Neural cell (in vitro differentiated cells): ENCODE measurements at regions not wholly inside any gene's neighbourhood (a gene's known extent, or its start where the extent isn't known, plus 50 kb on each side); places are given as distances from the start of the nearest gene placed in this dataset.

ENCODE experiments used
- H2AFZ ChIP-seq: fragments of 200-600, 300-800 bp; sonication (generic), shearing (Covaris generic); 2 replicates; pipeline ENCODE4 v1.6.0; 2014; ENCODE audit warnings: low read depth, mild to moderate bottlenecking, antibody characterized with exemption, low read length, moderate library complexity
- H3F3A ChIP-seq: fragments of 200-600 bp; shearing (Covaris generic); 2 replicates; pipeline ENCODE4 v1.6.1; 2016; ENCODE audit warnings: mild to moderate bottlenecking, moderate library complexity, mixed read lengths, antibody characterized with exemption, low read length; ENCODE audit not compliant: insufficient read depth, poor library complexity, severe bottlenecking
- H3K27ac ChIP-seq: fragments of 200-600, 300-800 bp; sonication (generic), shearing (Covaris generic); 2 replicates; pipeline ENCODE4 v1.5.1; 2014; ENCODE audit warnings: mild to moderate bottlenecking, low read length, moderate library complexity
- H3K27me3 ChIP-seq: fragments of 300-800, 200-600 bp; sonication (generic), shearing (Covaris generic); 2 replicates; pipeline ENCODE4 v1.6.0; 2014; ENCODE audit warnings: mild to moderate bottlenecking, low read depth, low read length, moderate library complexity; ENCODE audit not compliant: insufficient read depth
- H3K36me3 ChIP-seq: fragments of 300-800, 200-600 bp; sonication (generic), shearing (Covaris generic); 2 replicates; pipeline ENCODE4 v1.5.1; 2014; ENCODE audit warnings: mild to moderate bottlenecking, antibody characterized with exemption, low read length, moderate library complexity; ENCODE audit not compliant: insufficient read depth
- H3K4me2 ChIP-seq: fragments of 300-800, 200-600 bp; sonication (generic), shearing (Covaris generic); 2 replicates; pipeline ENCODE4 v1.6.0; 2014; ENCODE audit warnings: mild to moderate bottlenecking, low read length
- H3K4me3 ChIP-seq: fragments of 300-800, 200-600 bp; sonication (generic), shearing (Covaris generic); 2 replicates; pipeline ENCODE4 v1.5.1; 2014; ENCODE audit warnings: mild to moderate bottlenecking, low read length, moderate library complexity
- H3K79me2 ChIP-seq: fragments of 200-600 bp; shearing (Covaris generic); replicated peaks from 2 replicates; pipeline ENCODE4 v1.6.0; 2014; ENCODE audit warnings: mild to moderate bottlenecking, low read length, moderate library complexity; ENCODE audit not compliant: insufficient read depth
- H3K9ac ChIP-seq: fragments of 300-800, 200-600 bp; sonication (generic), shearing (Covaris generic); 2 replicates; pipeline ENCODE4 v1.6.1; 2016; ENCODE audit warnings: mild to moderate bottlenecking, low read length, mixed read lengths
- H3K9me2 ChIP-seq: fragments of 200-600 bp; shearing (Covaris generic); 2 replicates; pipeline ENCODE4 v1.6.1; 2016; ENCODE audit warnings: mild to moderate bottlenecking, low read length, mixed read lengths; ENCODE audit not compliant: insufficient read depth
- H3K9me3 ChIP-seq: fragments of 200-600, 300-800 bp; sonication (generic), shearing (Covaris generic); 2 replicates; pipeline ENCODE4 v1.6.1; 2016; ENCODE audit warnings: mild to moderate bottlenecking, mixed run types, low read length, moderate library complexity, mixed read lengths
- H4K20me1 ChIP-seq: fragments of 200-600 bp; shearing (Covaris generic); 2 replicates; pipeline ENCODE4 v1.6.1; 2016; ENCODE audit warnings: mild to moderate bottlenecking, mixed run types; ENCODE audit not compliant: insufficient read depth
- EP300 ChIP-seq: fragments of 450-650 bp; conservative IDR thresholded peaks from 2 replicates; pipeline ENCODE4 v1.6.1; 2014; ENCODE audit warnings: antibody characterized with exemption, mild to moderate bottlenecking, moderate library complexity; ENCODE audit not compliant: poor library complexity, severe bottlenecking
- EZH2 ChIP-seq: fragments of 200-600, 300-800 bp; shearing (Covaris generic), sonication (generic); IDR thresholded peaks from 2 replicates; pipeline ENCODE4 v1.6.1; 2014; ENCODE audit warnings: antibody characterized with exemption, low read length, borderline replicate concordance, mild to moderate bottlenecking; ENCODE audit not compliant: insufficient read depth, poor library complexity, severe bottlenecking
- MXI1 ChIP-seq: fragments of 450-650 bp; conservative IDR thresholded peaks from 2 replicates; pipeline ENCODE4 v1.6.1; 2014; ENCODE audit warnings: antibody characterized with exemption, mild to moderate bottlenecking; ENCODE audit not compliant: poor library complexity, severe bottlenecking
- POLR2AphosphoS5 ChIP-seq: IDR thresholded peaks from 2 replicates; pipeline ENCODE4 v1.6.1; 2012
- RAD21 ChIP-seq: fragments of 450-650 bp; conservative IDR thresholded peaks from 2 replicates; pipeline ENCODE4 v1.6.1; 2014; ENCODE audit warnings: antibody characterized with exemption, mild to moderate bottlenecking, moderate library complexity
- REST ChIP-seq: IDR thresholded peaks from 2 replicates; pipeline ENCODE4 v1.6.1; 2012; ENCODE audit warnings: borderline replicate concordance
- SMC3 ChIP-seq: fragments of 450-650 bp; conservative IDR thresholded peaks from 2 replicates; pipeline ENCODE4 v1.6.1; 2014; ENCODE audit warnings: antibody characterized with exemption, mild to moderate bottlenecking, moderate library complexity; ENCODE audit not compliant: poor library complexity
- TAF1 ChIP-seq: IDR thresholded peaks from 2 replicates; pipeline ENCODE4 v1.6.1; 2012; ENCODE audit warnings: low read depth
- TF ChIP-seq, protein P1 (sequence below): fragments of 450-650 bp; IDR thresholded peaks from 2 replicates; pipeline ENCODE4 v1.5.1; 2014; ENCODE audit warnings: antibody characterized with exemption, mild to moderate bottlenecking, moderate library complexity; ENCODE audit not compliant: poor library complexity, severe bottlenecking

DNA sequence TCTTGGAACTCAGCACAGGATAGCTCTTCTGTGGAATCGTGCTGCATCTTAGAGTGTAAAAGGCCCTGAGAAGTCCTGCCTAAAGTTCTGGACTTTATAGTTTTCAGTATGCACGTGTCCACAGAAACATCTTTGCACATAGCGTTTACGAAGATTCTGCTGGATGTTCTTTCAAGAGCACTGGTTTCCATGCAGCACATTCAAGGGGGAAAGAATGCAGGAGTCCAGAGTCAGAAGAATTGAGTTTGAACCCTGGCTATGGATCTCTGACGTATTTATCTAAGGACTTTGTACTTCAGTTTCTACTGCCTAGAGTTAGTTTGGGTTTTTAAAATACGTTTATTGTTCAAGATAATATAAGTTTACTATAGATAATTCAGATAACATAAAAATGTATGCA, 282.8 kb upstream of the ZMIZ1 start:
- H3K79me2 ChIP-seq = no peaks in the 10 kb centered on the region
- H3K9me2 ChIP-seq = no peaks in the 10 kb centered on the region
- no peak overlapping the region for H3K9ac ChIP-seq
- H3K4me2 ChIP-seq = no peak overlapping the region
- no peak for TF ChIP-seq TAF1
- TF ChIP-seq EP300 = no peak
- TF ChIP-seq REST = no peak
- TF ChIP-seq, protein P1, sequence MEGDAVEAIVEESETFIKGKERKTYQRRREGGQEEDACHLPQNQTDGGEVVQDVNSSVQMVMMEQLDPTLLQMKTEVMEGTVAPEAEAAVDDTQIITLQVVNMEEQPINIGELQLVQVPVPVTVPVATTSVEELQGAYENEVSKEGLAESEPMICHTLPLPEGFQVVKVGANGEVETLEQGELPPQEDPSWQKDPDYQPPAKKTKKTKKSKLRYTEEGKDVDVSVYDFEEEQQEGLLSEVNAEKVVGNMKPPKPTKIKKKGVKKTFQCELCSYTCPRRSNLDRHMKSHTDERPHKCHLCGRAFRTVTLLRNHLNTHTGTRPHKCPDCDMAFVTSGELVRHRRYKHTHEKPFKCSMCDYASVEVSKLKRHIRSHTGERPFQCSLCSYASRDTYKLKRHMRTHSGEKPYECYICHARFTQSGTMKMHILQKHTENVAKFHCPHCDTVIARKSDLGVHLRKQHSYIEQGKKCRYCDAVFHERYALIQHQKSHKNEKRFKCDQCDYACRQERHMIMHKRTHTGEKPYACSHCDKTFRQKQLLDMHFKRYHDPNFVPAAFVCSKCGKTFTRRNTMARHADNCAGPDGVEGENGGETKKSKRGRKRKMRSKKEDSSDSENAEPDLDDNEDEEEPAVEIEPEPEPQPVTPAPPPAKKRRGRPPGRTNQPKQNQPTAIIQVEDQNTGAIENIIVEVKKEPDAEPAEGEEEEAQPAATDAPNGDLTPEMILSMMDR = no peak
- TF ChIP-seq POLR2AphosphoS5 = no peak
- TF ChIP-seq MXI1 = no peak
- no peak for TF ChIP-seq EZH2
- TF ChIP-seq SMC3 = no peak
- TF ChIP-seq RAD21 = no peak
- H4K20me1 ChIP-seq = no peaks in the 10 kb centered on the region
- no peaks in the 10 kb centered on the region for H3F3A ChIP-seq
- H3K27me3 ChIP-seq = no peaks in the 10 kb centered on the region
- no peaks in the 10 kb centered on the region for H3K36me3 ChIP-seq
- no peaks in the 10 kb centered on the region for H3K9me3 ChIP-seq
- no peak overlapping the region for H3K4me3 ChIP-seq
- H3K27ac ChIP-seq = no peak overlapping the region
- no peak overlapping the region for H2AFZ ChIP-seq

GRCh38 chr10:78787125-78787524, 281.6 kb upstream of the ZMIZ1 start:
- Histone ChIP-seq H3K9me2 (no peaks in the 10 kb centered on the region), H3K27ac (no peak overlapping the region), H2AFZ (no peak overlapping the region), H3K9me3 (no peaks in the 10 kb centered on the region), H3K27me3 (no peaks in the 10 kb centered on the region), H3K9ac (no peak overlapping the region), H3K36me3 (no peaks in the 10 kb centered on the region), H4K20me1 (no peaks in the 10 kb centered on the region), H3K79me2 (no peaks in the 10 kb centered on the region), H3K4me2 (no peak overlapping the region), H3K4me3 (no peak overlapping the region), H3F3A (no peaks in the 10 kb centered on the region)
- no peak for TF ChIP-seq EP300
- no peak for TF ChIP-seq RAD21
- TF ChIP-seq POLR2AphosphoS5 = no peak
- TF ChIP-seq, protein P1 = no peak
- TF ChIP-seq SMC3 = no peak
- TF ChIP-seq MXI1 = no peak
- TF ChIP-seq EZH2 = no peak
- no peak for TF ChIP-seq REST
- TF ChIP-seq TAF1 = no peak
